Daoy (cell line): ENCODE measurements at regions not wholly inside any gene's neighbourhood (a gene's known extent, or its start where the extent isn't known, plus 50 kb on each side); places are given as distances from the start of the nearest gene placed in this dataset.

Experiments
- DNase-seq: peaks from one replicate; pipeline ENCODE4 v3.0.0-alpha.2; 2015; ENCODE audit warnings: low read depth

- no peak for DNase-seq
These were observed 197.0 kb downstream of the MZT1 start for GRCh38 chr13:72530471-72530870.

GRCh38 chr13:72527333-72527732 lies 200.1 kb downstream of the MZT1 start:
- DNase-seq: no peak

- DNase-seq: no peak
These were observed 203.8 kb downstream of the MZT1 start for GRCh38 chr13:72523593-72523992.

GRCh38 chr13:72523049-72523448 lies 204.4 kb downstream of the MZT1 start:
- no peak for DNase-seq

GRCh38 chr13:72521940-72522661 lies 205.3 kb downstream of the MZT1 start:
- DNase-seq: no peak

GRCh38 chr13:72514146-72514545 lies 213.3 kb downstream of the MZT1 start:
- DNase-seq: no peak

GRCh38 chr13:72508392-72508791 lies 219.0 kb downstream of the MZT1 start:
- DNase-seq: no peak

- DNase-seq: no peak
These were observed 219.8 kb downstream of the MZT1 start for GRCh38 chr13:72507416-72508199.

- DNase-seq: no peak
These were observed 220.7 kb downstream of the MZT1 start for GRCh38 chr13:72506706-72507105.

- no peak for DNase-seq
These were observed 222.1 kb downstream of the MZT1 start for GRCh38 chr13:72505376-72505775.

GRCh38 chr13:72504131-72504841 lies 223.1 kb downstream of the MZT1 start:
- no peak for DNase-seq

GRCh38 chr13:72500851-72501250 lies 226.6 kb downstream of the MZT1 start:
- DNase-seq: no peak

GRCh38 chr13:72495681-72496080 lies 231.7 kb downstream of the MZT1 start:
- no peak for DNase-seq

- no peak for DNase-seq
These were observed 237.7 kb downstream of the MZT1 start for GRCh38 chr13:72489751-72490150.

GRCh38 chr13:72473321-72473720 lies 254.1 kb downstream of the MZT1 start:
- DNase-seq: no peak

GRCh38 chr13:72469906-72470305 lies 257.5 kb downstream of the MZT1 start:
- DNase-seq: no peak

- no peak for DNase-seq
These were observed 263.9 kb downstream of the MZT1 start for GRCh38 chr13:72463561-72463960.

- no peak for DNase-seq
These were observed 264.7 kb downstream of the MZT1 start for GRCh38 chr13:72462726-72463125.

GRCh38 chr13:72462166-72462565 lies 265.3 kb downstream of the MZT1 start:
- DNase-seq: no peak

- DNase-seq: no peak
These were observed 268.7 kb downstream of the MZT1 start for GRCh38 chr13:72458701-72459100.

- no peak for DNase-seq
These were observed 270.3 kb downstream of the MZT1 start for GRCh38 chr13:72457151-72457550.

- no peak for DNase-seq
These were observed 270.9 kb downstream of the MZT1 start for GRCh38 chr13:72456486-72456885.

- no peak for DNase-seq
These were observed 274.3 kb downstream of the MZT1 start for GRCh38 chr13:72453161-72453560.
